H1 (cell line): ENCODE measurements at regions not wholly inside any gene's neighbourhood (a gene's known extent, or its start where the extent isn't known, plus 50 kb on each side); places are given as distances from the start of the nearest gene placed in this dataset.

Experiments used
- KDM4A ChIP-seq: IDR thresholded peaks from one replicate; pipeline ENCODE4 v1.7.1; 2012; ENCODE audit warnings: low read depth, mild to moderate bottlenecking, moderate library complexity, low read length, inconsistent platforms; ENCODE audit not compliant: severe bottlenecking
- SP2 ChIP-seq: IDR thresholded peaks from 2 replicates; pipeline ENCODE4 v1.6.1; 2012; ENCODE audit warnings: mild to moderate bottlenecking, low read length, inconsistent platforms

DNA sequence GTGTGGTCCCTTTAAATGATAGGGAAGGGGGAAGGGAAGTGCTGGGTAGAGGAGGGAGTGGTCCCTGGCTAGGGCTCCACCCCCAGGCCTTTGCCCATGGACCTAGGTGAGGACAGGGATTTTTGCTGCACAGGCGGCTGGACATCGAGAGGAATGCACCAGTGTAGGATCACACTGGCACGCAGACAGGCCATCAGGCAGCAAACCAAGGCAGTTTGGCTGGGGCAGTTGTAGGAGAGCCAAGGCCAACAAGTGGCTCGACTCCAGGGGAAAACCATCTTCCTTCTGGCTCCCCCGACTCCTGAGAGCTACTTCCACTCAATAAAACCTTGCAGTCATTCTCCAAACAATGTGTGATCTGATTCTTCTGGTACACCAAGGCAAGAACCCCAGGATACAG is 402.0 kb upstream of the LRRTM1 start (continued):
- TF ChIP-seq KDM4A (no peak), SP2 (no peak)
- TF ChIP-seq, all 59 proteins: peak for 0
